Kidney (tissue), 13 donors: ENCODE measurements at regions not wholly inside any gene's neighbourhood (a gene's known extent, or its start where the extent isn't known, plus 50 kb on each side); places are given as distances from the start of the nearest gene placed in this dataset.

Source experiments
- DNase-seq, 5 donors: peaks; one replicate each; pipeline ENCODE4 v3.0.0-alpha.2; 2013 to 2020
- FAIRE-seq: peaks from 2 replicates; lab custom pipeline; 2012; peaks lifted over from hg19 to GRCh38; lab: Jason Lieb, UNC
- H3K27ac ChIP-seq, 2 donors: one replicate each; pipeline ENCODE4 v1.7.0; 2013; ENCODE audit warnings: low read depth in 2 of 2, low read length in 2 of 2, inconsistent platforms in 1 of 2
- H3K27me3 ChIP-seq: one replicate; pipeline ENCODE4 v1.7.1; 2013; ENCODE audit warnings: low read length, inconsistent platforms; ENCODE audit not compliant: control insufficient read depth, insufficient read depth
- H3K36me3 ChIP-seq, 3 donors: one replicate each; pipeline versions ENCODE4 v1.7.0 to v1.7.1; 2013; ENCODE audit warnings: low read length in 3 of 3, control low read depth in 1 of 3, inconsistent platforms in 1 of 3; ENCODE audit not compliant: insufficient read depth in 3 of 3, control insufficient read depth in 2 of 3
- H3K4me1 ChIP-seq, 3 donors: one replicate each; pipeline versions ENCODE4 v1.7.0 to v1.7.1; 2013; ENCODE audit warnings: low read length in 3 of 3, inconsistent platforms in 1 of 3, low read depth in 1 of 3; ENCODE audit not compliant: control insufficient read depth in 2 of 3, insufficient read depth in 2 of 3
- H3K4me3 ChIP-seq, 3 donors: one replicate each; pipeline versions ENCODE4 v1.7.0 to v1.8.1; 2013; ENCODE audit warnings: low read length in 3 of 3, control low read depth in 1 of 3, inconsistent platforms in 1 of 3
- H3K9ac ChIP-seq, 3 donors: one replicate each; pipeline versions ENCODE4 v1.7.0 to v1.7.1; 2013; ENCODE audit warnings: low read length in 3 of 3, control low read depth in 1 of 3, inconsistent platforms in 1 of 3
- H3K9me3 ChIP-seq, 3 donors: one replicate each; pipeline versions ENCODE4 v1.7.0 to v1.7.1; 2013; ENCODE audit warnings: low read length in 3 of 3, control low read depth in 1 of 3, inconsistent platforms in 1 of 3; ENCODE audit not compliant: control insufficient read depth in 2 of 3, insufficient read depth in 1 of 3
- CTCF ChIP-seq: IDR thresholded peaks from 3 replicates; pipeline ENCODE4 v1.5.1; 2012; ENCODE audit warnings: mild to moderate bottlenecking, moderate library complexity, borderline replicate concordance; ENCODE audit not compliant: insufficient read depth; ENCODE audit errors: extremely low read depth
- intact Hi-C: fragments of 100-400 bp; cut with DNase I; formaldehyde crosslinking; loops from one replicate; pipeline ENCODE4 v1.11.1; 2022
- donor health status: control.
- donor health status: control.
- donor health status: control.
- donor health status: control.
- donor health status: control.
- donor health status: DM: yes; HTN: yes; CAD: no.
- donor health status: Normal renal cell carcinoma (clear cell type).

GRCh38 chr18:53701697-53702096 is 522.8 kb downstream of the MBD2 start:
- H3K9me3 ChIP-seq = no peaks in the 10 kb centered on the region
- intact Hi-C loops = no loop called here

GRCh38 chr18:53698907-53699306 is 525.6 kb downstream of the MBD2 start:
- TF ChIP-seq CTCF = peak; percentile 34
- DNase-seq (peak in 4 of 5 donors; percentile 38 to 61 (median 46)), FAIRE-seq (no peak)
- no peaks in the 10 kb centered on the region for H3K36me3 ChIP-seq
- H3K4me3 ChIP-seq = no peak overlapping the region
- no peaks in the 10 kb centered on the region for H3K9me3 ChIP-seq
- no peaks in the 10 kb centered on the region for H3K27me3 ChIP-seq
- H3K27ac ChIP-seq = no peak overlapping the region
- H3K9ac ChIP-seq = no peak overlapping the region
- H3K4me1 ChIP-seq = no peaks in the 10 kb centered on the region
- intact Hi-C loops = no loop called here

More at GRCh38 chr18:53701697-53702096, 522.8 kb downstream of the MBD2 start:
- no peak for TF ChIP-seq CTCF
- H3K36me3 ChIP-seq = no peaks in the 10 kb centered on the region
- H3K27me3 ChIP-seq = no peaks in the 10 kb centered on the region
- H3K4me3 ChIP-seq = no peak overlapping the region
- FAIRE-seq (no peak), DNase-seq (no peak)
- H3K4me1 ChIP-seq = no peaks in the 10 kb centered on the region
- H3K9ac ChIP-seq = no peak overlapping the region
- no peak overlapping the region for H3K27ac ChIP-seq

GRCh38 chr18:53689886-53690285 is 534.6 kb downstream of the MBD2 start:
- Histone ChIP-seq H3K4me3 (no peak overlapping the region), H3K27ac (no peak overlapping the region), H3K4me1 (no peaks in the 10 kb centered on the region), H3K27me3 (no peaks in the 10 kb centered on the region), H3K9ac (no peak overlapping the region), H3K36me3 (no peaks in the 10 kb centered on the region), H3K9me3 (no peaks in the 10 kb centered on the region)
- intact Hi-C loops = no loop called here
- TF ChIP-seq CTCF = no peak
- DNase-seq (no peak), FAIRE-seq (no peak)

GRCh38 chr18:53686965-53687364 is 537.5 kb downstream of the MBD2 start:
- H3K4me3 ChIP-seq = no peak overlapping the region
- H3K36me3 ChIP-seq = no peaks in the 10 kb centered on the region
- no peaks in the 10 kb centered on the region for H3K4me1 ChIP-seq
- intact Hi-C loops = no loop called here
- no peak overlapping the region for H3K9ac ChIP-seq
- no peaks in the 10 kb centered on the region for H3K9me3 ChIP-seq
- no peak overlapping the region for H3K27ac ChIP-seq
- H3K27me3 ChIP-seq = no peaks in the 10 kb centered on the region
- DNase-seq (no peak), FAIRE-seq (no peak)
- TF ChIP-seq CTCF = no peak
